Thoracic aorta (tissue), 2 donors: ENCODE measurements at regions not wholly inside any gene's neighbourhood (a gene's known extent, or its start where the extent isn't known, plus 50 kb on each side); places are given as distances from the start of the nearest gene placed in this dataset.

Experiments used
- ATAC-seq: fragments of 150-250 bp; one replicate; pipeline ENCODE4 v1.8.0; 2017; ENCODE audit warnings: low read depth; ENCODE audit not compliant: insufficient number of reproducible peaks, low FRiP score
- DNase-seq: peaks from one replicate; pipeline ENCODE4 v3.0.0-alpha.2; 2020; ENCODE audit warnings: low spot score
- H3K27ac ChIP-seq, 2 donors: fragments of 200-600 bp; sonication (generic); 1 replicate in 1 of 2; 2 replicates in 1 of 2; pipeline ENCODE4 v1.5.1; 2016; ENCODE audit warnings: mild to moderate bottlenecking in 2 of 2, moderate library complexity in 2 of 2
- H3K27me3 ChIP-seq: fragments of 200-600 bp; sonication (generic); replicated peaks from 2 replicates; pipeline ENCODE4 v1.6.0; 2016; ENCODE audit warnings: mild to moderate bottlenecking; ENCODE audit not compliant: insufficient read depth
- H3K36me3 ChIP-seq: fragments of 200-600 bp; sonication (generic); one replicate; pipeline ENCODE4 v1.5.1; 2016
- H3K4me1 ChIP-seq, 2 donors: fragments of 200-600 bp; sonication (generic); 1 replicate in 1 of 2; 2 replicates in 1 of 2; pipeline versions ENCODE4 v1.5.1 to v1.6.0; 2016; ENCODE audit warnings: low read depth in 2 of 2, mild to moderate bottlenecking in 1 of 2; ENCODE audit not compliant: control insufficient read depth in 1 of 2
- H3K4me3 ChIP-seq: fragments of 200-600 bp; sonication (generic); 2 replicates; pipeline ENCODE4 v1.5.1; 2016; ENCODE audit warnings: mild to moderate bottlenecking
- H3K9me3 ChIP-seq: fragments of 200-600 bp; sonication (generic); 2 replicates; pipeline ENCODE4 v1.5.1; 2016
- TF ChIP-seq, protein P1 (sequence below): fragments of 200-600 bp; sonication (generic); IDR thresholded peaks from one replicate; pipeline ENCODE4 v1.5.1; 2019; ENCODE audit warnings: antibody characterized with exemption

- no peak for ATAC-seq
- Histone ChIP-seq H3K4me3 (no peak overlapping the region), H3K4me1 (peaks cover 0 to 16% of the 10 kb centered on the region in 2 donors), H3K9me3 (no peaks in the 10 kb centered on the region), H3K27ac (no peak overlapping the region), H3K27me3 (no peaks in the 10 kb centered on the region), H3K36me3 (no peaks in the 10 kb centered on the region)
- no peak for DNase-seq
- TF ChIP-seq, protein P1, sequence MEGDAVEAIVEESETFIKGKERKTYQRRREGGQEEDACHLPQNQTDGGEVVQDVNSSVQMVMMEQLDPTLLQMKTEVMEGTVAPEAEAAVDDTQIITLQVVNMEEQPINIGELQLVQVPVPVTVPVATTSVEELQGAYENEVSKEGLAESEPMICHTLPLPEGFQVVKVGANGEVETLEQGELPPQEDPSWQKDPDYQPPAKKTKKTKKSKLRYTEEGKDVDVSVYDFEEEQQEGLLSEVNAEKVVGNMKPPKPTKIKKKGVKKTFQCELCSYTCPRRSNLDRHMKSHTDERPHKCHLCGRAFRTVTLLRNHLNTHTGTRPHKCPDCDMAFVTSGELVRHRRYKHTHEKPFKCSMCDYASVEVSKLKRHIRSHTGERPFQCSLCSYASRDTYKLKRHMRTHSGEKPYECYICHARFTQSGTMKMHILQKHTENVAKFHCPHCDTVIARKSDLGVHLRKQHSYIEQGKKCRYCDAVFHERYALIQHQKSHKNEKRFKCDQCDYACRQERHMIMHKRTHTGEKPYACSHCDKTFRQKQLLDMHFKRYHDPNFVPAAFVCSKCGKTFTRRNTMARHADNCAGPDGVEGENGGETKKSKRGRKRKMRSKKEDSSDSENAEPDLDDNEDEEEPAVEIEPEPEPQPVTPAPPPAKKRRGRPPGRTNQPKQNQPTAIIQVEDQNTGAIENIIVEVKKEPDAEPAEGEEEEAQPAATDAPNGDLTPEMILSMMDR: no peak
These were observed 63.3 kb downstream of the HDGFL1 start for GRCh38 chr6:22632581-22633145.

DNA sequence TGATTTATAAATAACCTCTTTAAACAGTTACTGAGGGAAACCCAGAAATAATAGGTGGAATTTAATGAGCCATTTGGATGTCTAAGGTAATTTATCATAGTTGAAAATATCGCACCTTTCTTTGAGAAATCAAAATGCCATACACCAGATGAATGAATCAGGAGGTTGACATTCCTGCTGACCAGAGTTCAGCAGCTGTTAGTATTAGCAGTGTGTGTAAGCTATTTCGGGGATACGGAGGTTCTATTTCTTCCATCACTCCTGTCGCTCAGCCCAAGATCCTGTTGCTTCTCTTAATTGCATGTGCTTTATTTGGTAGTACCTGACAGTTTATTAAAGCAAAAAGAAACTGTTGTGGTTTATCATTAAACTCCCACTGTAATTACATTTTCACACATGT, 67.1 kb downstream of the HDGFL1 start:
- Histone ChIP-seq H3K27ac (no peak overlapping the region), H3K4me3 (no peak overlapping the region), H3K27me3 (no peaks in the 10 kb centered on the region), H3K36me3 (no peaks in the 10 kb centered on the region), H3K4me1 (peaks cover 0 to 12% of the 10 kb centered on the region in 2 donors), H3K9me3 (no peaks in the 10 kb centered on the region)
- TF ChIP-seq, protein P1: no peak
- DNase-seq: no peak
- no peak for ATAC-seq

GRCh38 chr6:22637782-22638181, 68.4 kb downstream of the HDGFL1 start:
- Histone ChIP-seq H3K4me1 (peaks cover 0 to 5% of the 10 kb centered on the region in 2 donors), H3K36me3 (no peaks in the 10 kb centered on the region), H3K9me3 (no peaks in the 10 kb centered on the region), H3K27me3 (no peaks in the 10 kb centered on the region), H3K27ac (no peak overlapping the region), H3K4me3 (no peak overlapping the region)
- TF ChIP-seq, protein P1: no peak
- ATAC-seq (no peak), DNase-seq (no peak)

DNA sequence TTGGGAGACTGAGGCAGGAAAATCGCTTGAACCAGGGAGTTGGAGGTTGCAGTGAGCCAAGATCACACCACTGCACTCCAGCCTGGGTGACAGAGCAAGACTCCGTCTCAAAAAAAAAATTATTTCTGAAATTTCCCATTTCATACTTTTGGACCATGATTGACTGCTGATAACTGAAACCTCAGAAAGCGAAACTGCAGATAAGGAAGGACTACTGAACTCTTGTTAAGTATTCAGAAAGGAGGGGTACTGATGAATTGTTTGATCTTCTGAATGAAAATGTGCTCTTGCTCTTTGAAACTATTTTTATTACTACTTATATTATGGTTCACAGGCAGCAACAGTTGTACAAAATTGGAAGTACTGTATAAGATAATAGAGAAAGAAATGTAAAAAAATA, 69.0 kb downstream of the HDGFL1 start:
- DNase-seq (no peak), ATAC-seq (no peak)
- Histone ChIP-seq H3K4me1 (peaks cover 0 to 5% of the 10 kb centered on the region in 2 donors), H3K9me3 (no peaks in the 10 kb centered on the region), H3K27ac (no peak overlapping the region), H3K27me3 (no peaks in the 10 kb centered on the region), H3K4me3 (no peak overlapping the region), H3K36me3 (no peaks in the 10 kb centered on the region)
- TF ChIP-seq, protein P1: no peak

- ATAC-seq: no peak
- TF ChIP-seq, protein P1: no peak
- Histone ChIP-seq H3K4me1 (peaks cover 0 to 5% of the 10 kb centered on the region in 2 donors), H3K36me3 (no peaks in the 10 kb centered on the region), H3K9me3 (no peaks in the 10 kb centered on the region), H3K27me3 (no peaks in the 10 kb centered on the region), H3K4me3 (no peak overlapping the region), H3K27ac (no peak overlapping the region)
- DNase-seq: no peak
These were observed 72.9 kb downstream of the HDGFL1 start for GRCh38 chr6:22642254-22642653.
